RPMI7951 (cell line): ENCODE measurements at regions not wholly inside any gene's neighbourhood (a gene's known extent, or its start where the extent isn't known, plus 50 kb on each side); places are given as distances from the start of the nearest gene placed in this dataset.

Experiments used
- DNase-seq: peaks from one replicate; pipeline ENCODE4 v3.0.0-alpha.2; 2012; ENCODE audit warnings: low read depth

DNA sequence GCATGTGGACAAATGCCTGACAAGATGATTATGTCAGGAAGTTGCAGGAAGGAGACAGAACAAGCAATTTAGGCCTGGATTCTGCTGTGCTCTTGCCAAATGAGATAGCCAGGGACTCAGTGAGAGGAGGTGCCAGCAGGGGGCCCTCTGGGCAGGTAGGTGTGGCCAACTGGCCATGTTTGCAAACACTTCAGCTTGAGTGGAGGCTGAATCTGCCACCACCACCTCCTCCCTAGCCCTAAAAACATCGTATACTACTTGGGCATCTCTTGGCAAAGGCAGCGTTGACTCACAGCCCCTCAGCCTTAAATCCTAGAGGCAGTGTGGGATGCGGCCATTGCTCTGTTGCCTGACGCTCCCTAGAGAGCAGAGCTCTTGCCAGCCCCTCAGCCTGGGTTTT, 95.1 kb upstream of the PLET1 start:
- DNase-seq = peak; percentile 86

DNA sequence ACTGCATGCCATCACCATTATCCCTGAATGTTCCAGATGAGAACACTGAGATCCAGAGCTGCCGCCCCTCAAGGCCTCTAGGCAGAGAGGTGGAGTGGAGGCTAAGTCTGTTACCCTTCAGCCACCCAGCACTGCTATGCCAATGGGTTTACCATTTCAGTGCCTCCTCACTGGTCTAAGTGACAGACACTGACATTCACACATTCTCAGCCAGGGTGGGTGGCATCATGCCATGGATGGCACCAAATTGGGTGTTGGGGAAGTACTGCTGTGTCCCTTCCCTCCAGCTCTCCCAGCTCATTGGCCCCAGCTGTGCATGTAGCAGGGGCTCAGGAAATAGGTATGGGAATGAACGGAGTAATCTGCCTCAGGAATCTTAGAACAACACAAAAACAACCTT, 96.8 kb upstream of the PLET1 start:
- DNase-seq = no peak

DNA sequence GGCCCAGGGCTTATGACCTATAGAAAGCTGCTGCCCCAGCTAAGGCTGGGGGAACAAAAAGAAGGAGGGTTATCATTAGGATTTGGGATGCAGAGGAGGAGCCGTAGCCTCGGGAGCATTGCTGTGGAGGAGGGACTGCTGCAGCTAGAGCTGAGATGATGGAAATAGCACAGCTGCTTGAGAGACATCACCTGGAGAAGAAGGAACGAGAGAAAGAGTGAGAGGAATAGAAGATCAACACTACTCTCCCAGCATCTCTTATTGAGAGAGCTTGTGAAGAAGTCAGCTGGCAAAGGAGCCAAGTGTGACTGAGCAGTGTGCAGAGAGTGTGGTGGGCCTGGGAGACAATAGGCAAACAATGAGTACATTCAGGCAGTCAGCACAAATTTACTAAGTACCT, 100.7 kb upstream of the PLET1 start:
- DNase-seq = no peak

DNA sequence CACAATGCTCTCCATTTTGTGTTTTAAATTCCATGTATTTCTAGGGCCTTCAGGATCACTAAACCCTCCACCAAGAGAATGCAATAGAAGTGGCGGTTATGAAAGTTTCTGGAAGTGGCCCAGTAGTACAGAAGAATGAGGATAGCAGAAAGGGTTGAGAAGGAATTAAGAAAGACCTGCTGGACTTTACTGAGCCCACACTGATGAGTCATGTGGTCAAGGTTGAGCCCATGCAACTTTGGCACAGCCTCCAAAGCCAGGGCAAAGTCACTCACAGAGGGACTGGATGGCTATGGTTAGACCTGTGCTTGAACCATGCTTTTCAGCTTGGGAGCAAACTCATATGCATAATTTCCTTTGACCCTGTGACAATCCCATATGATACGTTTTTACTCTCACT, 102.9 kb upstream of the PLET1 start:
- peak; percentile 73 for DNase-seq

DNA sequence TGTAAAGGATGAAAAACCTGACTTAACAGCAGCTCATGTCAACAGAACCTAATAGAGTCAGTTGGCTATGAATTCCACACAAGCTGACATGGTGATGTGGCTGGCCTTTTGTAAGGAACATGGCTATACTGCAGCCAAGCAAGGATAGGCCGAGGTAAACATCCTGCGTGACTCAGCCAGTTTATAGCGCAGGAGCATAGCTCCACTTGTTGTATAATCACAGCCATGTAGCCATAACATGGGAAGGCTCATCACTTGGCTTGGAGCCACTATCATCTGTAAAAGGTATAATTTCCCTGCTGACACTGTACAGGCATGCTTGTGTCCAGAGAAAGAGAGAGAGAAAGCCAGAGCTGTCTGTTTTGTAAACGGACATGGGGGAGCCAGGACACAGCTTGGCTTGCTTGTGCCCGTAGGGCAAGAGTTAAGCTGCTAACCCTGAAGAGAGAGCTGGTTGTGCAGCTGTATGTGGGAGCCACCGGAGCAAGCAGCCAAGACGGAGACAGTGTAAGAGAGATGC, 104.4 kb upstream of the PLET1 start:
- DNase-seq = peak; percentile 89

DNA sequence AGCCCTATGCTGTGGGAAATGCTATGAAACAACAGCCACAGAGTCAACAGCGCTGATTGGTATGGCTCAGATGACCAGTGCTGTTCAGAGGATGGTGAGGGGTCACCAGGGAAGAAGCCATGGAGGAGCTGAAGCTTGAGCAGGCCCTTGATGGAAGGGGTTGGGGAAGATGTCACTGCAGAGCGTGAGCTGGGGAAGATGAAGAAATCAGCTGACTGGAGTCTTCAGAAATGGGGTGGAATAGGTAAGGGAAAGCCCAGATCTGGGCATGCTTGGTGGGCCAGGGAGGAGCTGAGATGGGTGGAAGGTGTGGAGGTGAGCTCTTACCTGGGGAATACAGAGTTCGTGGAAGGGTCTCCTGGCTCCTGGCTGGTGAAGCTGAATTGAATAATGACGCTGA, 105.4 kb upstream of the PLET1 start:
- DNase-seq = no peak

DNA sequence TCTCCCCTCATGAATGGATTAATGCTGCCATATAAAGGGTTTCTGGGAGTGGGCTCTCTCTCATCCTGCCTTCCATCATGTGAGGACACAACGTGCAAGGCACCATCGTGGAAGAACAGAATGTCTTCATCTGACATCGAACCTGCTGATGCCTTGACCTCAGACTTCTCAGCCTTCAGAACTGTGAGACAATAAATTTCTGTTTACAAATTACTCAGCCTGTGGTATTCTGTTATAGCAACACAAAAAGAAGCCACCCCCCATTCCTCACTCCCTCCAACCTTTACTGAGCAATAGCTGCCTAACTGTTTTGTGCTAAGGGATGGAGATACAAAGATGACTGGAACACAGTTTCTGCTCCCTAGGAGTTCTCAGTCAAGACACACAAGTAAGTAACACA, 106.1 kb upstream of the PLET1 start:
- no peak for DNase-seq

DNA sequence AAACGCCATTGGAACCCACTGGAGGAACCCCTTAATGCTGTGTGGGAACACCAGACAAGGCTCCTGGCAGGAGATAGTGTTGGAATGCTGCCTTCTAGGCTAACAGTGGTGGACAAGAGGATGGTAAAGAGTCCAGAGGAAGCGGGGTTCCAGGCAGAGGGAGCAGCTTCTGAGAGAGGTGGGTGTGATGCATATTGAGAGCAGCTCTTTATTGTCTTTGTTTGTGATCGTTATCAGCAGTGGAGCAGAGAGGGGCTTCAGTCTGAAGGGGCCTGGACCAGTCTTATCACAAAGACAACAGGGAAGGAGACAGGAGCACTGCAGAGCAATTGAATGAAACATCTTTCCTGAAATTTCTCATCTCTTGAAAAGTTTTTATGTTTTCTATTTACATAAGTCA, 106.8 kb upstream of the PLET1 start:
- no peak for DNase-seq

DNA sequence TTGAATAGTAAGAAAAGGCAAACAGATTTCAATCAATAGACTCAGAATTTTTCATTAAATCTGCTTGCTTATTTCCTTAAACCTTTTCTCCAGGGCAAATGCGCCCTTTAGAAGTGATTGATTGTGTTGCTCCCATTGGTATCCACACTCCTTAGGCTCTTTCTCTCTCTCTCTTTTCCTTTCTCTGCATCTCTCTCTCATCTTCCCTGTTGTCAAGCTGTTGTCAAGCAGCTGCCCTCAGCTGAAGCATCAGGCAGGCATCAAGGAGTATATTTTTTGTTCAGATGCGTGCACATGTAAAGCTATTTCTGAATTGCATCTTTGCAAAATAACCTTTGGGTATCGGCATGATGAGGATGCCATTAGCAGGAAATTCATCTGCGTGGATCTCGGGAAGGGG, 107.2 kb upstream of the PLET1 start:
- no peak for DNase-seq

DNA sequence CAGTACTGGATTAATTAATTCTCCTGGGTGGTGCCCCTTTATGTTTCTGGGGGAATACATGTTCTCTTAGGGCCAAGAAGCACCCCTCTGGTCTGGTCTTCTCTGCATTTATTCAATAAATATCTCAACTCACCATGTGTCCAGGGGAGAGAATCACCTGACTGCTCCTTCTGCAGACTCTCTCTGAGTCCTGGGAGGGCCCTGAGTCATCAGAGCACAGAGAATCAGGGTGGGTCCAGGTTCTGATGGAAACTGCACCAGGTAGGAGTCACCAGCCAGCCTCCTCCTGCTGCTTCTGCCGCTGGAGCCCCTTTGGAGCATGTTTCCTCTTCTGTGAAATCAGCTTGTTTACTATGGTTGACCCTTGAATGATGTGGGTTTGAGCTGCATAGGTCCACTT, 107.7 kb upstream of the PLET1 start:
- DNase-seq = no peak

DNA sequence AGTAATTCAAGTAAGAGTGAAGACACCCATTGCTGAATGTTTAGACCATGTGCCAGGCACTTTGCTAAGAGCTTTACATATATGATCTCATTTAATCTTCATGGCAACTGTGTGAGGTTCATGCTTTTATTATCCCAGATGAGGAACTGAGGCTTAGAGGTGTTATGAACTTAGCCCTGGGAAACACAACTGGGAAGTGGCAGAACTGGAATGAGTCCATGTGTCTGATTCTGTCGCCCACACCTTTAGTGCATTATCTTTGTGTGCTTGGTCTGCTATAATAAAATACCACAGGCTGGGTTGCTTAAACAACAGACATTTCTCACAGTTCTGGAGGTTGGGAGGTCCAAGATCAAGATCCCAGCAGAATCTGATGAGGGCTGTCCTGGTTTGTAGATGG, 108.7 kb upstream of the PLET1 start:
- DNase-seq = no peak

DNA sequence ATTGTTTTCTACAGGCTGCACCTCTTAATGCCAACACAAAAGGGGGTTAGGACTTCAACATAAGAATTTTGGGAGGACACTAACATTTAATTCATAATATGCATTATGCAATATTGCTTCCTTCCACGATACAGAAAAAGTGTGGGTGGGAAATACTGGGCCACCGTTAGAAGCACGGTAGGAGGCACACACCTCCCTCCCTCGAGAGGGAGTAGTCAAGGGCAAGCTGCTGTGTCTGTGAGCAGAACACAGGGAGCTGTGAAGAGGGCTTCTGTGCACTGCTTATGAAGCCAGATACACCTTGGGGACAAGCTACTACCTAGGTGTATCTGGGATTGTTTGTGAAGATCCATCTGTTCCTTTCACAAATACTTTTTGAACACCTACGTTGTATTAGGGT, 109.3 kb upstream of the PLET1 start:
- no peak for DNase-seq

DNA sequence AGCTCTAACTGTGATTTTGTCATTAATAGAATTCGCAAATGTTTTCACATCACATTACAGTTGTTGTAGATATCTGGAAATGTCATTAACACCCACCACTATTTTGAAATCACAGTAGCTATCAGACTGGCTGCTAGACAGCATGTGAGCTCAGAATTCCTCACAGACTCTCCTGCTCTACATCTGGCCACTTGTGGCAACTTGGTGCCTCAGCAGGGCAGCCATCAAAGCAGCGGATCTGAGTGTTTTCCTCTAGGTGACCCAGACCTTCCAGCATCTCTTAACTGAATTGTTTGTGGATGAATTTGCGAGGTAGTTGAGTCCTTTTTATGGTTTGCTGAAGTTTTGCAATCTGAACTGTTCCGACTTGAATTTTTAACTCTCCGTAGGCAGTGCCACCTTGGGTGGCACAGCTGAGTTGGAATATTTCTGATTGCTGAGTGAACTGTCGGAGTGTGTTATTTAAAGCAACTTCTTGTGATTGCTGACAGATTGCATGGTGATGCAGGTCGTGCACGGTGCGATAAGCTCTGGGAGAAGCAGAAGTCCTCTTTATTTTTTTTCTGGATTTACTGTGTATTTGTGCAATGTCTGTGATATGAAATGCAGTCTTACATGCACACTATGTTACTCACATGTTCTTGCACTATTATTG, 114.0 kb upstream of the PLET1 start:
- DNase-seq = no peak

DNA sequence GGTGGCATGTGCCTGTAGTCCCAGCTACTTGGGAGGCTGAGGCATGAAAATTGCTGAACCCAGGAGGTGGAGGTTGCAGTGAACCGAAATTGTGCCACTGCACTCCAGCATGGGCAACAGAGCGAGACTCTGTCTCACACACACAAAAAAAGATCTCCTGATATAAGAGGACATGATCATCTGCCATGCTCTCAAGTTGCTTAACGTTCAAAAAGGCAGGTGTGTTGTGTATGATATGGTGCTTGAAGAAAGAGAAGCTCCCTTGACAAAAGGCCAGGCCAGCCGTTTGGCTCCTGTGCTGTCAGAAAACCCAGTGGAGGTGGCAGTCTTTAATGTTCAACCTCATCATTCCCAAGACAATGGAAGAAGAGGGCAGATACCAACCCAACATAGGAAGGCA, 117.3 kb upstream of the PLET1 start:
- no peak for DNase-seq

DNA sequence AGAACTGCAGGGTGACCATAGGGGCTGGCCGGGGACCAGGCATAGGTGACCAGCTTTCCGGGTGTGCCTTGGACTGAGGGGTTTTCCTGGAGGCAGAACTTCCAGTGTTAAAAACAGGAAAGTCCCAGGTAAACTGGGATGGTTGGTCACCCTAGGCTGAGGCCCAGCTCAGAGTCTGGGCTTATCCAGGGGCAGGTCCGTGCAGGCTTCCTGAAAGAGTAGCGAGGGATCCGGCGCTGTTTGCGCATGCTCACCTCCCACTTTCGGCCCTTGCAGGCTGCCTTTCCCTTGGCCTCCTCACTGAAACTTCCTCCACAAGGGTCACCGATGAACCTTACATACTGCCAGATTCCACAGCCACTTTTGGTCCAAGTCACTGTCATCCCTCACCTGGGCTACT, 119.8 kb upstream of the PLET1 start:
- DNase-seq = no peak

DNA sequence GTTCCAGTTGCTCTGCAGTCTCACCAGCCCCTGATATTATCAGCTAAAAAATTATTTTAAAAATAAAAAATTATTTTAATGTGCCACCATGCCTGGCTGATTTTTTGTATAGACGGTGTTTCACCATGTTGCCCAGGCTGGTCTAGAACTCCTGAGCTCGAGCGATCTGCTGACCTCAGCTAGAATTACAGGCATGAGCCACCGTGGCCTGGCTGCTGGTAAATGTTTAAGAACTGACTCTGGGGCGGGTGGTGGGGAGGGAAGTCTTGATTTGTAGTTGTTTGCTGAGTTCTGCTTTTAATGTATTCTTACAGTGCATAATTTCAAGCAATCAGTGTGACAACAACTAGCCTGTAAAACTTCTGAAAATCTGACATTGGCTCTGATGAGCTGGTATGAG, 120.9 kb upstream of the PLET1 start:
- no peak for DNase-seq

DNA sequence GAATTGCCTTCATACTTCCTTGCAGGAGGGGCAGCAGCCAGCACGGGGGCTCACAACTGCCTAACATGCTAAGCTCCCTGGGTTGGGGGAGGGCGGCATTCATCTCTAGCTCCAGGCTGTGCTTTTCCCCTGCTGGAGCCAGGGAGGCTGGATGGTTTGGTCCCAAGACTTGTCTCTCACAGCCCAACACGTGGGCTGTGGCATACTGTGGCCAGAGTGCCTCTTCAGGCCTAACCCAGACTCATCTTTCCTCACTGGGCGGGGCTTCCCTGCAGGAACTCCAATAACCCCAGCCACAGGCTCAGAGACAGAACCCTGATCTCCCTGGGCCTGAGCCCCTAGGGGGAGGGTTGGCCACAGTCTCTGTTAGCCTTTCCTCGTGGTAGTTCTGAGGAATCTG, 121.9 kb upstream of the PLET1 start:
- peak; percentile 7 for DNase-seq

DNA sequence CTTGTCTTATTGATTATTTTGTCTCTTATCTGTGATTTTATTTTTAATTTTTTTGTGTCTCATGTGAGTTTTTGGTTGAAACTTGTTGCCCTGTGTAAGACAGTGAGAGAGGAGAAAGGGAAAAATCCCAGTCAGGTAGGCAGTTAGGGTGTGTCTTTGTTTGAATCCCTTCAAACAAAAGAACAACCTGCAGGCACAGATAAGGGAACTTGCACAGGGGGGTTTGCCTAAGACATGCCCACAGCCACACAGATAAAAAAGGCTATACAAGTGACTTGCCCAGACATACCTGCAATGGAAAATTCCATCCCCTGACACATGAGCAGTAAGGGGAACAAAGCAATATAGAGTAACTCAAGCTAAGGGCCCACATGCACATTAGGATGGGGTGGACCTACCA, 127.8 kb upstream of the PLET1 start:
- DNase-seq = no peak

DNA sequence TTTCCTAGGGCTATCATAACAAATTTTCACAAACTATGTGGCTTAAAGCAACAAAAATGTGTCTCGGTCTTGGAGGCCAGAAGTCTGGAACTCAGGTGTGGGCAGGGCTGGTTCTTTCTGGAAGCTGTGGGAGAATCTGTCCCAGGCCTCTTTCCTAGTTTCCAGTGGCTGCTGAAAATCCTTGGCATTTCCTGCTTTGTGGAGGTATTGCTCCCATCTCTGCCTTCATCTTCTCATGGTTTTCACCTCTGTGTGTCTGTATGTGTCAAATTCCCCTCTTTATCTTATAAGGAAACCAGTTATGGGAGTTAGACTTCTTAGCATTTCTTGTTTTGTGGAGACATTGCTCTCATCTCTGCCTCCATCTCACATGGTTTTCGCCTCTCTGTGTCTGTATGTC, 130.4 kb upstream of the PLET1 start:
- no peak for DNase-seq

DNA sequence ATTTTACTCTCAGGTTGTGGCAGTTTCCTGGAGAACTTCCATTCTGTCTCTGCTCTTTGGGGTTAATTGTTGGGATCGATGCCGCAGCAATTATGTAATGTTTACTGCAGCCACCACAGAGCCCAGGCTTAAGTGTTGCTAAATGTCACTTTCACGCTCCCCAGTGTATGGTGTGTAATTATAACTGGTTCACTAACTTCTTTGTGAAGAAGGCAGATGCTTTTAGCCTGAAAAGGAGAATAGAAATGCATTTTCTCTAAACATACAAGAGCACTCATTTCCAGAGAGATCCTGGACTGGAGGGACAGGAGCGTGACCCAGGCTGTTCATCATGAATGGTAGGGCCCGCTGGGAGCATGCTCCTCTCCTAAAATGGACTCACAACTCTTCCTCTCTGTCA, 132.2 kb upstream of the PLET1 start:
- DNase-seq = no peak

DNA sequence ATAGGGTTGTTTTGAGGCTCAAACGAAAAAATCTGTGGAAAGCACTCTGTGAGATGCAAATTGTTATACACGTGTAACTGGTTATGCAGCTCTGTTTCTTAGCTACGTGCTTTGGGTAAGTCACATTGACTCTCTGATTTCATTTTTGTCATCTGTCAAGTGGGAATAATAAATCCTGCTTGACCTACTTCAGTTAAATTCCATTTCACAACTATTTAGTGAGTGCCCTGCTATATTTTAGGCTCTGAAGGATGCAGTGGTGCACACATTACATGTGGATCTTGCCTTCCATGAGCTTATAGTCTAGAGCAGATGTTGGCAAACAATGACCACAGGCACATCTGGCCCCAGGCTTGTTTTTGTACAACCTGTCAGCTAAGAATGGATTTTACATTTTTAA, 133.6 kb upstream of the PLET1 start:
- no peak for DNase-seq

DNA sequence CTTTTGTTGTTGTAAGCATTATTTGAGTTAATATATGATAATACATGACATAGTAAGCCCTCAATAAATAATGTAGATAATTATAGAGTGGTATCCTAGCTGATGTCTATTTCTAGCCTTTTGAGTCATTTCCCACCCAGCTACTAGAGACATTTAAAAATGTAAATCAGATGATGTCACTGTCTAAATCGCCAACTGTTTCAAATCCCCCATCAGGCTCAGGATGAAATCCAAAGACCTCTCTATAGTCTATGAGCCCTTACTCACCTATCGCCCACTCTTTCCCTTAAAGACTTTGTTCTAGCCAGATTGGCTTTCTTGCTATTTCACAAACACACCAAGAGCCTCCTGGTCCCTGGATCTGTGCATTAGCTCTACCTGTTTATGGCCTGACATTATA, 135.4 kb upstream of the PLET1 start:
- DNase-seq = no peak

DNA sequence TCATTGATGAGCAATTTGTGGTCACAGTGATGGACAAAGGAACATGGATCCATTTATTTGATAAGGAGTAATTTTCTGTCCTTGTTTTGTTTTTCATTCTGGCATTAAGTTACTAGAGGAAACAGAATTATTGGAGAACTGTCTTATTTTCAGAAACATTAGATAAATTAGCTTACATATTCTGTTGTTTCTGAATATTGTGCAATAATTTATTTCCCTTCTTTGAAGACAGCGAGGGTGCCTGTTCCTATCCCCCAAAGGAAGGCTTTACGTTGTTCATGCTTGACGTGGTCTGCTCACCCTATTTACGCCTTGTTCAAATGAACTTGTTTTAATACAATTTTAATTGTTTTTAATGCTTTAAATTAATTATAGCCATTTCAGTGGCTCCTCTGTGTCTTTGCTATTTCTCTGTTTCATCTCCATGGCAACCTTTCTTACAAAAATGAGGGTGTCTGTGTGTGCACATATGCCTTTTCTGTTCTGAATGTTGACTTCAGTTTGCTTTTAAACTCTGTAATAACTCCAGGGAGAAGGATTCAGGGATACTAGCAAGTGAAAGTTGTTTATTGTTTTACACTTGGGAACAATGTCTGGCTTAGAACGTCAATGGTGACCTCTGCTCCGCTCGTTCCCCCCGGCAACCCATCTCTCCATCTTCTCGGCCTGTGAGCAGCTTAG, 138.3 kb upstream of the PLET1 start:
- no peak for DNase-seq

DNA sequence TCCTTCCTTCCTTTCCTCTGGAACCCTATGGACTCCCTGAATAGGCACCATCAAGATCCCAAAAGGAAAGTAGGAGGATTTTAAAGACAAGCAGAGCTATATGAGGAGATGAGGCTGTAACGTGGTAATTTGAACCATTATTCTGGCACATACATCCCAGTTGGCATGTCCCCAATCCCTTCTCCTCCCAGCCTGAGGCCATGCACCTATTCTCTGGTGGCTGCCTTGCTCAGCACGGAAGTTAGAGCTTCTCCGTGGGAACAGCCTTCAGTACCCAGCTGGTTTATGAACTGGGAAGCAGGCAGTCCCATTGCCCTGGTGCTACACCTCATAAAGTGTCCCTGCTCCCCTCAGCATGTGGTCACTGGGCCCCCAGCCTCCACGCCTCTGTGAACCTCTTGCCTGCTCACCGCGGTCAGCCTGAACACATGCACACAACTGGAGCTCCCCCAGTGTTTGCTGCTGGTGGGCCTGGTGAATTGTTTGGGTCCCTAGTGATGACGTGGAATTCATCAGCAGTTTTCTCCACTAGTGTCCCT, 139.9 kb upstream of the PLET1 start:
- DNase-seq = peak; percentile 52
